Body of pancreas (tissue), 4 donors: ENCODE measurements at regions not wholly inside any gene's neighbourhood (a gene's known extent, or its start where the extent isn't known, plus 50 kb on each side); places are given as distances from the start of the nearest gene placed in this dataset.

Experiments used
- ATAC-seq: fragments of 150-250 bp; one replicate; pipeline ENCODE4 v1.9.1; 2016
- DNase-seq, 4 donors: peaks; one replicate each; pipeline ENCODE4 v3.0.0-alpha.2; 2019
- H3K27ac ChIP-seq, 4 donors: fragments of 200-600 bp; sonication (generic); 1 replicate in 3 of 4; 2 replicates in 1 of 4; pipeline versions ENCODE4 v1.5.1 to v1.6.1; 2016 to 2019; ENCODE audit warnings: mild to moderate bottlenecking in 1 of 4, mixed read lengths in 1 of 4, moderate library complexity in 1 of 4
- H3K27me3 ChIP-seq, 2 donors: fragments of 200-600 bp; sonication (generic); one replicate each; pipeline ENCODE4 v1.6.0; 2016; ENCODE audit warnings: mild to moderate bottlenecking in 1 of 2
- H3K36me3 ChIP-seq, 2 donors: fragments of 200-600 bp; sonication (generic); replicated peaks in 1 of 2; 2 replicates each; pipeline ENCODE4 v1.5.1; 2016; ENCODE audit warnings: low read depth in 2 of 2; ENCODE audit not compliant: insufficient read depth in 1 of 2
- H3K4me1 ChIP-seq: fragments of 200-600 bp; sonication (generic); one replicate; pipeline ENCODE4 v1.6.0; 2016
- H3K4me3 ChIP-seq, 2 donors: fragments of 200-600 bp; sonication (generic); 1 replicate in 1 of 2; 2 replicates in 1 of 2; pipeline ENCODE4 v1.5.1; 2016 to 2019
- H3K9me3 ChIP-seq, 3 donors: fragments of 200-600 bp; sonication (generic); 1 replicate in 2 of 3; 2 replicates in 1 of 3; pipeline ENCODE4 v1.5.1; 2016
- POLR2A ChIP-seq, 3 donors: fragments of 450-650 bp; IDR thresholded peaks; one replicate each; pipeline ENCODE4 v1.6.1; 2016; ENCODE audit warnings: antibody characterized with exemption in 3 of 3, mild to moderate bottlenecking in 2 of 3
- WGBS, 2 donors: methylation state at CpG; one replicate each; pipeline ENCODE4 v1.1.5; 2017; 5-methylcytosine and 5-hydroxymethylcytosine counted together
- intact Hi-C: fragments of 100-400 bp; cut with DNase I; formaldehyde crosslinking; loops from one replicate; pipeline ENCODE4 v1.15.1; 2023
- TF ChIP-seq, protein P1 (sequence below), 7 experiments: fragments of 450-650 bp in 4 of 7; fragments of 200-600 bp in 3 of 7; sonication (generic) in 3 of 7; IDR thresholded peaks; one replicate each; pipeline ENCODE4 v1.5.1; 2016 to 2019; ENCODE audit warnings: antibody characterized with exemption in 7 of 7

DNA sequence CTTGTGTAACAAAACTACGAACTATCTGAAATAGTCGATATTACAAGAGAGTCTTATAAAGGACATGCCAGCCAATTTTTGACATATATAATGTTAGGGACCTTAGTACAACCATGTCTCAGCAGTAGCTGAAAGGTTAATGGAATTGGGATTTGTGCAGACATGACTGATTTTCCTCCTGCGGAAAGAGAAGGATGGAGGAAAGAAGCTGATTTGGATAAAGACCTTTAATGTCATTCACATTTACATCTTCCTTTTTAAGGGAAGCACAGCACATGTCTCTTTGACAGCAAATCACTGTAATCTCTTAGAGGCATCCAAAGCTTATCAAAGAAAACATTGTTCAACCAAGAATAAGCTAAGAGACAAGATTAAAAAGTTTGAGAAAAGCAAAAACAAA, 1976.2 kb upstream of the IGFBP7 start:
- ATAC-seq, result no peak
- DNase-seq, result no peak

DNA sequence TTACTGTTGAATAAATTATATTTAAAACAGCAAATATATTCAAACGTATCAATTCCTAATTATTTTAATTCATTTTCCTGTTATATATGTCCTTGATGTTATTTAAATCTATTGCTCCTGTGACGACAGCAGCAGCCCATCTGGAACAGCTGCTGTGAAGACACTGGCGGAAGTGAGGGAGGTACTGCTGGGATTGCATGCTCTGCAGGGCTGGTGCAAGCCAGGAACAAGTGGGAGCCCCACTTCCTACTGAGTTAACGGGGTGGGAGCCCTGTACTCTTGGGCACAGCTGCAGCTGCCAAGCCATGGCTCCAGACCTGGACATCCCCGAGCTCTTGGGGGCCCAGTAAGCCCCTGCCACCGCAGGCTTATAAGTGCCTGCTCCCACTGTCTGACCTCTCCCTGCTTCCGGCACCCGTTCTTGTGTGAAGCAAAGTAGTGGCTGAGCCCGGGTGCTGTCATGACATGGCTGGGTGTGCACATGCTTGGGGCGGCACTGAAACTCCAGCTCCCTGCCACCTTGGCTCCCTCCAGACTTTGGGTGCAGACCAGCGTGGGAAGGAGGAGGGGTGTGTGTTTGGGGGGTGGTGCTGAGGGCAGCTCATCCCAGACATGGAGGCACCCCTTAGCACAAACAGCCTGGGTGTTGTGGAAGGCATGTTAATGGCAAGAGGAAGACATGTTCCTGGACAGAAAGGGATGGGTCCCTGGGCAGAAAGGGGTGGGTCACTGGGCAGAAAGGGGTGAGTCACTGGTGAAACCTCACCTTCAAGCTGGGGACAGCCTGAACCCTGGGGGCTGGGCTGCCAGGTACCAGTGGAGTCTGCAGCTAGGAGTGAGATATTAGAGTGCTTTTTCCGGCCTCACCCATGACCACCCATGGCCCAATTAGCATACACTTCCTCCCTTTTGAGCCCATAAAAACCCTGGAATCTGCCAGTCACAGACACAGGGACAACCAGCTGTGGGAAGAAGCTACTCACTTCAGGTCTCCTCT, 1981.3 kb upstream of the IGFBP7 start:
- intact Hi-C loops, result no loop called here
- ATAC-seq (no peak), DNase-seq (no peak)
- H3K4me3 ChIP-seq, result no peak overlapping the region
- TF ChIP-seq, protein P1, sequence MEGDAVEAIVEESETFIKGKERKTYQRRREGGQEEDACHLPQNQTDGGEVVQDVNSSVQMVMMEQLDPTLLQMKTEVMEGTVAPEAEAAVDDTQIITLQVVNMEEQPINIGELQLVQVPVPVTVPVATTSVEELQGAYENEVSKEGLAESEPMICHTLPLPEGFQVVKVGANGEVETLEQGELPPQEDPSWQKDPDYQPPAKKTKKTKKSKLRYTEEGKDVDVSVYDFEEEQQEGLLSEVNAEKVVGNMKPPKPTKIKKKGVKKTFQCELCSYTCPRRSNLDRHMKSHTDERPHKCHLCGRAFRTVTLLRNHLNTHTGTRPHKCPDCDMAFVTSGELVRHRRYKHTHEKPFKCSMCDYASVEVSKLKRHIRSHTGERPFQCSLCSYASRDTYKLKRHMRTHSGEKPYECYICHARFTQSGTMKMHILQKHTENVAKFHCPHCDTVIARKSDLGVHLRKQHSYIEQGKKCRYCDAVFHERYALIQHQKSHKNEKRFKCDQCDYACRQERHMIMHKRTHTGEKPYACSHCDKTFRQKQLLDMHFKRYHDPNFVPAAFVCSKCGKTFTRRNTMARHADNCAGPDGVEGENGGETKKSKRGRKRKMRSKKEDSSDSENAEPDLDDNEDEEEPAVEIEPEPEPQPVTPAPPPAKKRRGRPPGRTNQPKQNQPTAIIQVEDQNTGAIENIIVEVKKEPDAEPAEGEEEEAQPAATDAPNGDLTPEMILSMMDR (IDR thresholded peaks at IDR 0.05), result no peak
- no peak for TF ChIP-seq POLR2A (IDR thresholded peaks at IDR 0.05)
- no peak overlapping the region for H3K27ac ChIP-seq
- no peaks in the 10 kb centered on the region for H3K9me3 ChIP-seq
- H3K36me3 ChIP-seq, result no peaks in the 10 kb centered on the region
- WGBS, 2 donors, result 78% methylated on average over 11 to 12 of the region's 12 CpGs
- no peaks in the 10 kb centered on the region for H3K27me3 ChIP-seq
- H3K4me1 ChIP-seq, result no peaks in the 10 kb centered on the region

More for the DNA sequence above, 1976.2 kb upstream of the IGFBP7 start:
- 56 to 82% methylated on average over 3 of the region's 3 CpGs for WGBS, 2 donors
- intact Hi-C loops, result no loop called here
- Histone ChIP-seq H3K27ac (no peak overlapping the region), H3K4me1 (no peaks in the 10 kb centered on the region), H3K4me3 (no peak overlapping the region), H3K27me3 (no peaks in the 10 kb centered on the region), H3K36me3 (no peaks in the 10 kb centered on the region), H3K9me3 (no peaks in the 10 kb centered on the region)
- TF ChIP-seq, protein P1 (IDR thresholded peaks at IDR 0.05), result no peak
- no peak for TF ChIP-seq POLR2A (IDR thresholded peaks at IDR 0.05)

DNA sequence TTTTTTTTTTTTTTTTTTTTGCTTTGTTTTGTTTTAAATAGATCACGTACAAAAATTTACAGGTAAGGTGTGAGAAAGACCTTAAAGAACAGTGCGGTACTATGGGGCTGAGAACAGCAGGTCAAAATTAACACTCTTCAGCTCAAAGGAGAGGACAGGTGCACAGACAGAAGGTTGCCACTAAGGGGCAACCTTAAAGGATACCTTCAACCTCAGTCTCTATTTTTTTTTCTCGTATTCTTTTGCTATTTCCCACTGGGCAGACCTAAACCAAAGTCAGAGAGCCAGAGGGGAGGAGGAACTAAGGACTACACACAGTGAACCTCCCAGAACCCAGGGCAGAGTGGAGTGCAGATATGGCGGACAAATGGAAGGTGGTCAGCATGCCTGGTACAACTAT, 1984.3 kb upstream of the IGFBP7 start:
- H3K9me3 ChIP-seq, result no peaks in the 10 kb centered on the region
- no peak overlapping the region for H3K27ac ChIP-seq
- no peaks in the 10 kb centered on the region for H3K4me1 ChIP-seq
- intact Hi-C loops, result no loop called here
- no peaks in the 10 kb centered on the region for H3K27me3 ChIP-seq
- TF ChIP-seq POLR2A (IDR thresholded peaks at IDR 0.05), result no peak
- TF ChIP-seq, protein P1 (IDR thresholded peaks at IDR 0.05), result no peak
- WGBS, 2 donors, result 80 to 86% methylated on average over 4 of the region's 4 CpGs
- no peak overlapping the region for H3K4me3 ChIP-seq
- DNase-seq (no peak), ATAC-seq (no peak)
- H3K36me3 ChIP-seq, result no peaks in the 10 kb centered on the region

DNA sequence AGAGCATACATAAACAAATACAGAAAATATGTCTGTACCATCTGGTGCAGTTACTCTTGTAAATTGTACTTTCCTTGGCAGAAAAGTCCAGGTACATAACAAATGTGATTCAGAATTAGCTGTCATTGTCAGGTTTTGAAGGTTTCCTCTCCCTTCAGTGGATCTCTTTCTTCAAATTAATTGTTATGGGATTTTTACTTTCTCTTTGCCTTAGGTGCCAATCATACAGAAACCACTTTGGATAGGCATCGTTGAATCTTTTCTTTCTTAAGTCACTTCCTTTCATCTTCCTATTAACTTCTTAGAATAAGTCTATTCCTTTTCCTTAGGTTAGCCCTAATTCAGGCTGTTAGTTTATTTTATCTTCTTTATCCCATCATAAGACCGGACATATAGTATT, 1992.1 kb upstream of the IGFBP7 start:
- 77 to 88% methylated on average over 2 of the region's 2 CpGs for WGBS, 2 donors
- TF ChIP-seq, protein P1 (IDR thresholded peaks at IDR 0.05), result no peak
- no peak for TF ChIP-seq POLR2A (IDR thresholded peaks at IDR 0.05)
- H3K9me3 ChIP-seq, result no peaks in the 10 kb centered on the region
- H3K36me3 ChIP-seq, result no peaks in the 10 kb centered on the region
- ATAC-seq (no peak), DNase-seq (no peak)
- H3K27ac ChIP-seq, result no peak overlapping the region
- intact Hi-C loops, result no loop called here
- H3K4me1 ChIP-seq, result no peaks in the 10 kb centered on the region
- no peaks in the 10 kb centered on the region for H3K27me3 ChIP-seq
- H3K4me3 ChIP-seq, result no peak overlapping the region
